HT-29 (cell line): ENCODE measurements at regions not wholly inside any gene's neighbourhood (a gene's known extent, or its start where the extent isn't known, plus 50 kb on each side); places are given as distances from the start of the nearest gene placed in this dataset.
"Not testable (repeated sequence)": the region's sequence is repeated elsewhere in the genome, so short reads cannot be mapped to it uniquely, and the experiment has no call there.

Experiments
- DNase-seq: peaks from one replicate; pipeline ENCODE4 v3.0.0-alpha.2; 2015; ENCODE audit warnings: low spot score

- no peak for DNase-seq
Measured at GRCh38 chr6:82576284-82576683, 212.7 kb downstream of the TPBG start.

GRCh38 chr6:82584194-82584695, 220.6 kb downstream of the TPBG start:
- DNase-seq: no peak

GRCh38 chr6:82584856-82585255, 221.2 kb downstream of the TPBG start:
- DNase-seq: no peak

- DNase-seq: no peak
Measured at GRCh38 chr6:82588020-82588419, 224.4 kb downstream of the TPBG start.

- DNase-seq: no peak
Measured at GRCh38 chr6:82588859-82589412, 225.3 kb downstream of the TPBG start.

- DNase-seq: peak; percentile 60
Measured at GRCh38 chr6:82589509-82590206, 226.0 kb downstream of the TPBG start.

GRCh38 chr6:82597201-82597600, 233.6 kb downstream of the TPBG start:
- DNase-seq: no peak

GRCh38 chr6:82602776-82603175, 239.2 kb downstream of the TPBG start:
- DNase-seq: no peak

GRCh38 chr6:82603871-82604270, 240.3 kb downstream of the TPBG start:
- DNase-seq: no peak

GRCh38 chr6:82607998-82608725, 244.5 kb downstream of the TPBG start:
- DNase-seq: no peak

- DNase-seq: no peak
Measured at GRCh38 chr6:82608781-82609180, 245.2 kb downstream of the TPBG start.

- DNase-seq: no peak
Measured at GRCh38 chr6:82611751-82612150, 248.1 kb downstream of the TPBG start.

GRCh38 chr6:82612475-82613039, 248.9 kb downstream of the TPBG start:
- no peak for DNase-seq

GRCh38 chr6:82614518-82614917, 250.9 kb downstream of the TPBG start:
- no peak for DNase-seq

- DNase-seq: no peak
Measured at GRCh38 chr6:82616386-82617028, 252.9 kb downstream of the TPBG start.

GRCh38 chr6:82617648-82618047, 254.0 kb downstream of the TPBG start:
- DNase-seq: no peak

- no peak for DNase-seq
Measured at GRCh38 chr6:82619573-82619972, 256.0 kb downstream of the TPBG start.

GRCh38 chr6:82622461-82622860, 258.8 kb downstream of the TPBG start:
- DNase-seq: no peak

GRCh38 chr6:82624251-82624650, 260.6 kb downstream of the TPBG start:
- DNase-seq: no peak

- DNase-seq: not testable (repeated sequence)
Measured at GRCh38 chr6:82626946-82627345, 263.3 kb downstream of the TPBG start.

GRCh38 chr6:82629921-82630320, 266.3 kb downstream of the TPBG start:
- no peak for DNase-seq

GRCh38 chr6:82641677-82642076, 278.1 kb downstream of the TPBG start:
- no peak for DNase-seq
